ENCODE measurements at regions not wholly inside any gene's neighbourhood (a gene's known extent, or its start where the extent isn't known, plus 50 kb on each side); places are given as distances from the start of the nearest gene placed in this dataset.
"Not testable (repeated sequence)": the region's sequence is repeated elsewhere in the genome, so short reads cannot be mapped to it uniquely, and the experiment has no call there.

- TF ChIP-seq CTCF (IDR thresholded peaks at IDR 0.05; ENCODE audit: low read depth, low read length) = no peak
- no peak overlapping the region for H3K4me3 ChIP-seq (ENCODE audit: low read depth, low read length)
These were observed 94.2 kb downstream of the PRKAB2 start for GRCh38 chr1:147077936-147078605.

- TF ChIP-seq CTCF (IDR thresholded peaks at IDR 0.05; ENCODE audit: low read depth, low read length) = no peak
- no peak overlapping the region for H3K4me3 ChIP-seq (ENCODE audit: low read depth, low read length)
These were observed 94.7 kb downstream of the PRKAB2 start for GRCh38 chr1:147077523-147077922.

- TF ChIP-seq CTCF (IDR thresholded peaks at IDR 0.05; ENCODE audit: low read depth, low read length) = no peak
- no peak overlapping the region for H3K4me3 ChIP-seq (ENCODE audit: low read depth, low read length)
These were observed 95.2 kb downstream of the PRKAB2 start for GRCh38 chr1:147077081-147077480.

- TF ChIP-seq CTCF (IDR thresholded peaks at IDR 0.05; ENCODE audit: low read depth, low read length) = no peak
- no peak overlapping the region for H3K4me3 ChIP-seq (ENCODE audit: low read depth, low read length)
These were observed 95.8 kb downstream of the PRKAB2 start for GRCh38 chr1:147076442-147076841.

GRCh38 chr1:147072482-147073432, 99.5 kb downstream of the PRKAB2 start:
- peak overlapping the region; percentile 32; the same call in 1 of the 2 replicates for H3K4me3 ChIP-seq (ENCODE audit: low read depth, low read length)
- no peak for TF ChIP-seq CTCF (IDR thresholded peaks at IDR 0.05; ENCODE audit: low read depth, low read length)

- no peak overlapping the region for H3K4me3 ChIP-seq (ENCODE audit: low read depth, low read length)
- no peak for TF ChIP-seq CTCF (IDR thresholded peaks at IDR 0.05; ENCODE audit: low read depth, low read length)
These were observed 101.1 kb downstream of the PRKAB2 start for GRCh38 chr1:147071142-147071541.

- TF ChIP-seq CTCF (IDR thresholded peaks at IDR 0.05; ENCODE audit: low read depth, low read length) = no peak
- no peak overlapping the region for H3K4me3 ChIP-seq (ENCODE audit: low read depth, low read length)
These were observed 109.3 kb downstream of the PRKAB2 start for GRCh38 chr1:147062956-147063355.

- H3K4me3 ChIP-seq (ENCODE audit: low read depth, low read length) = not testable (repeated sequence)
These were observed 110.4 kb downstream of the PRKAB2 start for GRCh38 chr1:147061880-147062279.

All from WI38 (cell line).